ENCODE measurements at regions not wholly inside any gene's neighbourhood (a gene's known extent, or its start where the extent isn't known, plus 50 kb on each side); places are given as distances from the start of the nearest gene placed in this dataset.
"Not testable (repeated sequence)": the region's sequence is repeated elsewhere in the genome, so short reads cannot be mapped to it uniquely, and the experiment has no call there.

DNA sequence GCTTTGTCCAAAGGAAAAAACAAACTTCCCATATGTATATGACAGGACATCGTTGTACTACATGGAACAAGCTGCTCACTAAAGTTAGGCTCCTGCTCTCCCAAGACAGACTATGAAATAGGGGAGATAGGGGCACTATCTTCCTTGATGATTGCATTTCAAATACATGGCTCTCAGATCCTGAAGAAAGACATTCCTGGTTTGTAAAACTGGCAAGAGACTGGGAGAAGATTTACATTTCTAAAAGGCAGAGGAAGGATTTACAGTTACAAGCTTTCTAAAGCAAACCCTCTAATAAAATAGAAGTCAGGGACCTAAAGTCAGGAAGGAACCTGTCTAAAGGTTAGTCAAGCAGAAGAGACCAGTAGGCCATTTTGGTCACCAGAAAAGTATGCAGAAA lies 103.7 kb downstream of the SLC17A6 start:
- no peak for DNase-seq

DNA sequence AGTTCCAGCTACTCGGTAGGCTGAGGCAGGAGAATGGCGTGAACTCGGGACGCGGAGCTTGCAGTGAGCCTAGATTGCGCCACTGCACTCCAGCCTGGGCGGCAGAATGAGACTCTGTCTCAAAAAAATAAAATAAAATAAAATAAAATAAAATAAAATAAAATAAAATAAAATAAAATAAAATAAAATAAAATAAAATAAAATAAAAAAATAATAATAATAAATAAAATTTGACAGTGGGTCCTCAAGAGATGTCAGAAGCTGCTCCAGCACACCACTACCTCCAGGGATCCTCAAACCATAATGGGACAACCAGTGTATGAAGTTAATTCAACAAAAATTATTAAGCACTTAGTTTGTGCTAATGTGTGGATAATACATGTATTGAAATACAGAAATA lies 97.4 kb downstream of the SLC17A6 start:
- DNase-seq = not testable (repeated sequence)

DNA sequence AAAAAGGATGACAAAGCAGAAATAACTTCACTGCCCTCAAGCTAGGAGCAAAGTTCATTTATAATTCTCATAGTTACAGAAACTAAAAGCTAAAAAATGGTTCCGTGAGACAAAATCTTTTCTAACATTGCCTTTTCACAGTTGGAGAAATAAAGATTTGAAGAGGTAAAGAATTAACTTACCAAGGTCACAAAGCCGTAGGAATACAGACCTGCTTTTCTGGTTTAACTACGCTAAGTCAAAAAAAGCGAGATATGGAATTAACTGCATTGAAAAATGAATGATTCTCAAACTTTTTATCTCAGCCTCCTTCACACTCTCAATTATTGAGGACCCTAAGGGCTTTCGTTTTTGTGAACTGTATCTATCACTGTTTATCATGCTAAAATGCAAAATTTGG lies 95.3 kb downstream of the SLC17A6 start:
- DNase-seq = no peak

DNA sequence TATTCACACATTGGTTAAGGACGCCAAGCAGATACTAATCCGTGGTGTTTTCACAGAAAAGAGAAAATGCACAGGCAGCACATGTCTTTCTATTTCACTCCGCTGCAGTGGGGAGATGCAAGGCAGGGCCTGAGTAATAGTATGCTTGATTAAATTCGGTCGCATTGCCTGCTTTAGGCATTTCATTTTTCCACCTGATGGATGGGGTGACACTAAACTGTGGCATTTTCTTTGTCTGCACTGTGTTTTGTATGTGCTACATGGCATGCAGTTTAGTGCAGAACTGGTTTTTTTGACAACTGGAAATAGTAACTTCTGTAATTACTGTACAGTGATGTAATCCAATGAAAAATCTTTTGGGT lies 94.9 kb downstream of the SLC17A6 start:
- no peak for DNase-seq

DNA sequence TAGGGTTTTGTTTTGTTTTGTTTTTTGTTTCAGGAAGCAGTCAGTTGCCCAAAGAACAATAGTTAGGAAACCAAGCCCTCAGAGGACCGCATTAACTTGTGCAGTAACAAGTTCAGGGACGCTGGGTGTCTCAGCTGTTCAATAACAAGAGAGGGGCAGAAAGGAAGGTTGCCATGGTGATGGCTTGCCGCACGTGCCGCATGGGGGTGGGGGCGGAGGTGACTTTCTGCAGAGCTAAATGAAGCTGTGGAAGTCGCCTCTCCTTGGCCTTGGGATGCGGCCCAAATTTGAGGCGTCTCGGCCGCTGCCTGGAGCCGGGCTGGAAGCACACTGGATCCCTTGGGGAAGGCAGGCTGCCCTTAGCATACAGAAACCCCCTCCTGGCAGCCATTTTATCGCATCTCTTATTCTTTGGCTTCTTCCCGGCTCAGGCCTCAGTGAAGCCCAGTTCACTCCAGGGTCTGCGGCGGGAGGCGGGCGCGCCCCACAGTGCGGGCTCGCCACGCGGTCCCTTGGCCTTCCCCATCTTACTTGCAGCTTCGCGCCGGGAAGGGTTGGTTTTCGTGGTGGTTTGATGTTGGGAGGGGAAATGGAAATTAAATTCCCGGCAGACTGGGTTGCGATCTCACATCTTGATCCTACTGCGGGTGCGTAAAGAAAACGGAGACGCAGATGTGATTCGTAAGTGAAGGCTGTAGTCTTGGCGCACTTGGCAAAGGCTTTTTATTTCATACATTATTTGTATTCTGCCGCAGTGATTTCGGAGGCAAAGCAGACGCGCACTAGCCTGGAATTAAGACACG lies 94.3 kb downstream of the SLC17A6 start:
- DNase-seq = peak; percentile 93

DNA sequence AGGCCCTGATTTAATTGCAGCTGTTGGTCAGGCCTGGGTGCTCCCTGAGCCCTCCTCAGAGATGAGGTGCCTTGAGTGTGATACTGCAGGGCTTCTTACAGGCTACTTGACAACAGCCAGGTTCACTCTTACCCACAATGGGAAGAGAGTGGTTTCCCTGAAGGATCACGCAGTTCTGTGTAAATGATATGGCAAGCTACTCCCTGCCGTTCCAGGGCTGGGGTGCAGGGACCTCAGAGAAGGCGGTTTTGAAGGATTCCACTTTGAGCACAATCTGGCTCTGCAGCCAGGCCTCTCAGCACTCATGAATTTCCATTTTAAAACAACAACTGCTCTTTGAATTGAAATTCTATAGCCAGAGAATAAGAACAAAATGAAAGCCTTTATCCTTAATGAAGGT lies 92.9 kb downstream of the SLC17A6 start:
- DNase-seq = peak; percentile 4

DNA sequence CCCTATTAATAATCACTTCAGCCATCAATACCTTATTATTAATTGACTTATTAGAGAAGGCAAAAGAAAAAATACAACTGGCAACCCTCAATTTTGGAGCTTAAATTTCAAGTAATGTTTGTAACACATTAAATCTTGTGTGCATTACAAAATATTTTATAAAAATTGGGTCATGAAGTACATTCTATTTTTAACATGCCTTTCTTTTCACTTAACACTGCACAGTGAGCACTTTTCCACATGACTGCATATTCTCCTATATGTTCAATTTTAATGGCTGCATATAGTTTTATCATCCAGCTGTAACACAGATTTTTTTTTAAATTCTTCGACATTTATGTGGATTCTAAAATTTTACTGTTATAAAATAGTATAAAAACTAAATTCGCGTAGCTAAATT lies 92.5 kb downstream of the SLC17A6 start:
- DNase-seq = no peak

DNA sequence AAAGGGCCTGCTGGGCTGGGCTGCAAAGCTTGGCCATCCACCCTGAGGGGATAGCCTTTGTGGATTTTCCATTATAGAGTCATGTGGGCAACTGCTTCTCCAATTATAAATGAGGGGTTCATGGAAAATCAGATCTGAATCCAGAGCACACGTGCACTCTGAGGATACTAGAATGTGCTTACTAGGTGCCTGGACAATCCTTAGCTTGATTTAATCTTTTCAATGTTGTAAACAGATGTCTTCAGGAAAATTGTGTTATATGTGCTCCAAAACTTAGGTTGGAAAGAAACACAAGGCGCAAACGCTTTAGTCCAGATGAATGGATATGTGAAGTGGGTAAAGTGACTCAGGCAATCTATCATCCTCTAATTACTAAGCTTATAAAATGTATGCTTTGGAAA lies 92.0 kb downstream of the SLC17A6 start:
- no peak for DNase-seq

Data from right kidney (tissue), 1 donor.